Activated T-helper 17 cell treated with anti-CD3 and anti-CD28 coated beads, Interleukin-2, amount 50 U/mL, for 72 hours (primary cell): ENCODE measurements at regions not wholly inside any gene's neighbourhood (a gene's known extent, or its start where the extent isn't known, plus 50 kb on each side); places are given as distances from the start of the nearest gene placed in this dataset.

Experiments
- ATAC-seq: fragments of 150-1000 bp; cut with Tn5 transposase; replicated peaks from 2 replicates; pipeline ENCODE4 v1.10.0; 2021; ENCODE audit warnings: mild to moderate bottlenecking, moderate library complexity
- H3K27ac Mint-ChIP-seq: one replicate; pipeline ENCODE4 v1.8.0; 2022; ENCODE audit warnings: mixed read lengths
- H3K27me3 Mint-ChIP-seq: one replicate; pipeline ENCODE4 v1.8.0; 2022; ENCODE audit warnings: mixed read lengths
- H3K36me3 Mint-ChIP-seq: one replicate; pipeline ENCODE4 v1.8.0; 2022; ENCODE audit warnings: low read depth, mild to moderate bottlenecking, mixed read lengths
- H3K4me1 Mint-ChIP-seq: one replicate; pipeline ENCODE4 v1.8.0; 2022; ENCODE audit warnings: mixed read lengths
- H3K4me3 Mint-ChIP-seq: one replicate; pipeline ENCODE4 v1.8.0; 2022; ENCODE audit warnings: mild to moderate bottlenecking, mixed read lengths
- H3K9me3 Mint-ChIP-seq: one replicate; pipeline ENCODE4 v1.8.0; 2022; ENCODE audit warnings: mixed read lengths

DNA sequence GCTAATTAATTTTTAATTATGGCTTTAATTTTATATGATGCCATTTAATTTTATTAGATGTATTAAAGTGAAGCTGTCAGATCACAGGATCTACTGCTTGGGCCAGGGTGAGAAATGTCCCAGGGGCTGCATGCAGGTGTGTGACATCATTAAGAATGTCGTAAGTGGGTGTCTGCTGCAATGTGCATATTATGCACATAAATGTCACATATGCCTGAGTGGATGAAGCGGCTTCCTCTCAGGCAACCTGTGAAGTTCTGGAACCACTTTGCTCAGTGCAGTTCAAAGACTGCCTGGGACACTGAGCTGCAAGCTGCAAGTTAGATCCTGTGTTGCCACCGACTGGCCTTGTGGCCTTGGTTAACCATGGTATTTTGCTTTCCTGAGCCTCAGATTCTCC lies 355.0 kb downstream of the UQCRFS1 start:
- no peak for ATAC-seq
- Mint-ChIP-seq H3K27ac (no peak overlapping the region), H3K4me1 (no peaks in the 10 kb centered on the region), H3K27me3 (peaks cover 6% of the 10 kb centered on the region), H3K4me3 (no peak overlapping the region), H3K36me3 (no peaks in the 10 kb centered on the region), H3K9me3 (peaks cover 16% of the 10 kb centered on the region)

DNA sequence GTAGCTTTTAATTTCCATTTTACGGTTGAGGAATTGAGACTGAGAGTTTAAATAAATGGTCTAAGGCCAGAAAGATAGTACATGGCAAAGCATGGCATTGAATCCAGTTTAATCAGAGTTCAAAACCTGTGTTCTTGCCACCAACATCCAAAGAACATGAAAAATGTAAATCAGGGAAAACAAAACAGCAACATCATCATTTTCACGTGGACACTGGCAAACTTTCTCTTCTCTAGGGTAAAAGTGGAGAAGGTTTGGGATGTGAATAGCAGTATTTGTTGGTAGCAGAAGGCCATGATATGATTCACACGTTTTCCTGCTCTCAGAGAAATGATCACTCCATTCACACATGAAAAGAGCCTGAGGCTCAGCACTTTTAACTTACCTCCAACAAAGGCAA lies 357.7 kb downstream of the UQCRFS1 start:
- Mint-ChIP-seq H3K9me3 (peaks cover 16% of the 10 kb centered on the region), H3K27ac (no peak overlapping the region), H3K36me3 (no peaks in the 10 kb centered on the region), H3K27me3 (peaks cover 3% of the 10 kb centered on the region), H3K4me3 (no peak overlapping the region), H3K4me1 (no peaks in the 10 kb centered on the region)
- ATAC-seq = no peak

DNA sequence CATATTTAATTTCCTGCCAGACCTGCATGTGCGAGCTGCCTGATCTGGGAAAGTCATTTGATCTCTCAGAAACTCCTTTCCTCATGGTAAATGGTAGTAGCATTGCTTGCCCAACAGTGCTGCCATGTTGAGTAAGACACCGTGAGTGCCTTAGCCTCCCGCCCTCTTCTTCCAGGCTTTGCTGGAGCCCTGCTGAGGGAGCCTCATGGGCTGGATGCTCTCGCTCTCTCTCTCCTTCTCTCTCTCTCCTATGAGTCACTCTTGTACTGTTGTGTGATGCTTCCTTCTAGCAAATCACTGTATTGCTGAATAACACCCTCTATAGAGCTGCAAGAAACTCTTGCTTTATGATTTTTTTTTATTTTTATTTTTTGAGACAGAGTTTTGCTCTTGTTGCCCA lies 365.5 kb downstream of the UQCRFS1 start:
- H3K27ac Mint-ChIP-seq = no peak overlapping the region
- no peaks in the 10 kb centered on the region for H3K4me1 Mint-ChIP-seq
- no peaks in the 10 kb centered on the region for H3K27me3 Mint-ChIP-seq
- no peaks in the 10 kb centered on the region for H3K36me3 Mint-ChIP-seq
- H3K9me3 Mint-ChIP-seq = no peaks in the 10 kb centered on the region
- no peak overlapping the region for H3K4me3 Mint-ChIP-seq
- ATAC-seq = no peak

DNA sequence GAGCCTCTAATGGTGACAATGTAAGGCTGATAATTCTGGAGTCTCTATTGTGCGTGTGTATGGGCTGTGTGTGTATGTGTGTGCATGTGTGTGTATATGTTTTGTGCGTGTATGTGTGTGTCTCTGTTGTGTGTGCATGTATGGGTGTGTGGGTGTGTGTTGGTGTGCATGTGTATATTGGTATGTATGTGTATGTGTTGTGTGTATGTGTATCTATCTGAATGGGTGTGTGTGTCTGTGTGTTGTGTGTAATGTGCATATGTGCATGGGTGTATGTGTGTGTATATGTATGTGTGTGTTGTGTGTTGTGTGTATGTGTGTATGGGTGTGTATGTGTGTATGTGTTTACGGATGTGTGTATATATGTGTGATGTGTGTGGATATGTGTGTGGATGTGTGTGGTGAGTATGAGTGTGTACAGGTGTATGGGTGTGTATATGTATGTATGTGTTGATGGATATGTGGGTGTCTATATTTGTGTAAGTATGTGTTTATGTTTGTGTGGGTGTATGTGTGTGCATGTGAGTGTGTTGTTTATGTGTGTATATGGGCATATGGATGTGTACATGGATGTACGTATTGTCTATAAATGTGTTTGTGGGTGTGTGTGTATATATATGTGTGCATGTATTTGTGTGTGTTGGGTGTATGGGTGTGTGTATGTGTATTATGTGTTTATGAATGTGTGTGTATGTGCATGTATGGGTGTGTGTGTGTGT lies 366.7 kb downstream of the UQCRFS1 start:
- Mint-ChIP-seq H3K4me3 (no peak overlapping the region), H3K36me3 (no peaks in the 10 kb centered on the region), H3K27ac (no peak overlapping the region), H3K9me3 (no peaks in the 10 kb centered on the region), H3K27me3 (no peaks in the 10 kb centered on the region), H3K4me1 (no peaks in the 10 kb centered on the region)
- ATAC-seq = no peak

DNA sequence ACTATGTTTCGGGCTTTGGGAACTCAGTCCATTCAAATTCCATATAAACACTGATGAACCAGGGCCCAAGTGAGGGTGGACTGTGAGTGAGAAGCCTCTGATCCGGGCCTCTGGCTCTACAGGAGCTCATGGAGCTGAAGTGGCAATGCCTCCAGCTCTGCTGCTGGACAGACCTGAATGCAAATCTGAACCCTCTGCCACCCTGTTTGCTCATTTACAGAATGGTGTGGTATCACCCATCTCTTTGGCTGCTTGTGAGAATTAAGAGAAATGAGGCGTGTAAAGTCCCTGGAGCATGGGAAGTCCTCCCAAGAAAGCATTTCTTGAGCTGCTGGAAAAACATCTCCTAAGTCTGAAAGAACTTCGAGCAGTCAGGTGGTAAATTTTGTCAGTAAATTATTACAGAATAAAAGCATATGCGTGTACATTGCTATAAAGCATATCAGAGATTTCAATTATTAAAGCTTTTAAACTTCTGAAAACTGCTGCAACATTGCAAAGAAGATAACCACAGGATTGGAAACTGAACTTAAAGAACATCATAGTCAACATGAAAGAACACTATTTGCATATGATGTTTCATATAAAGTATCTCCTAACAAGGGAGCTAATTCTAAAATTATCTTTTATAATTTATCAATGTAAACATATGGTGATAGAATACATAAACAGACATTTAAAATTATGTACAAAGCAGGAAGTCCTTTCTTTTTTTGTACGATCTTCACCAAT lies 369.0 kb downstream of the UQCRFS1 start:
- no peaks in the 10 kb centered on the region for H3K9me3 Mint-ChIP-seq
- H3K4me3 Mint-ChIP-seq = no peak overlapping the region
- no peaks in the 10 kb centered on the region for H3K27me3 Mint-ChIP-seq
- no peak overlapping the region for H3K27ac Mint-ChIP-seq
- no peak for ATAC-seq
- H3K36me3 Mint-ChIP-seq = no peaks in the 10 kb centered on the region
- H3K4me1 Mint-ChIP-seq = no peaks in the 10 kb centered on the region

DNA sequence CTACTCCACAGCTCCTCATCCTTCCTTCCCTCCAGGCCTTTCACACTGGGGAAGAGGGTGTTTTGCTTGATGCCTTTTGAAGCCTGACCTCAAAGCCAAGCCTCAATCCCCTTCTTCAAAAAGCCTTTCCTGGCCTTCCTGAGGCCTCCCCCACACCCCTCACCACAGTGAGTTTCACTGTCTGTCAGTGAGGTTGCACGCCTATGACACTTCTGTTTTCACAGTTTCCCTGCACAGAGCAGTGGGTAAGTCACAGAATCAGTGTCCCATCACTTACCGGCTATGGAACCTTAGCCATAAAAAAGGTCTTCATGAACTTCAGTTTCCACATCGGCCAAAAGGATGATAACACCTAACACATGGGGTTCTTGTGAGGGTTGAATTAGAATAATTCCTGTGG lies 371.4 kb downstream of the UQCRFS1 start:
- Mint-ChIP-seq H3K4me3 (no peak overlapping the region), H3K4me1 (no peaks in the 10 kb centered on the region), H3K36me3 (no peaks in the 10 kb centered on the region), H3K9me3 (no peaks in the 10 kb centered on the region), H3K27ac (no peak overlapping the region), H3K27me3 (no peaks in the 10 kb centered on the region)
- no peak for ATAC-seq

DNA sequence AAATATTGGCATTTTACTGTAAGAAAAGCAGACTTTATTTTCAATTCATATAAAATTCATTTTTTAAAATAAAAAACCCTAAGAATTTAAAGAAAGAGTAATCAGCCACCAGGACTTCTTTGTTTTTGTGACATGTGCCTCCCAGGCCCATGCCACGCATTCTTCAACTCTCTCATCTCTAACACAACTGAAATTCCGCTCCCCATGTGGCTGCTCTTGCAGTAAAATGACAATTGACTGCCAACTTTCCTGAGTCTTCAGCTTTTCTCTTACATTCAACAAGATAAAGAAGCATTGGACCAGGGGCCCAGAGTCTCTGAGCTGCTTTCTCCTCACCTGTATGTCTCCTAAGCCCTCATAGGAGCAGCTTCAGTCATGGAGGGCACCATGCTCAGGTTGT lies 372.1 kb downstream of the UQCRFS1 start:
- ATAC-seq = no peak
- Mint-ChIP-seq H3K27me3 (peaks cover 5% of the 10 kb centered on the region), H3K4me1 (no peaks in the 10 kb centered on the region), H3K36me3 (no peaks in the 10 kb centered on the region), H3K27ac (no peak overlapping the region), H3K9me3 (no peaks in the 10 kb centered on the region), H3K4me3 (no peak overlapping the region)

DNA sequence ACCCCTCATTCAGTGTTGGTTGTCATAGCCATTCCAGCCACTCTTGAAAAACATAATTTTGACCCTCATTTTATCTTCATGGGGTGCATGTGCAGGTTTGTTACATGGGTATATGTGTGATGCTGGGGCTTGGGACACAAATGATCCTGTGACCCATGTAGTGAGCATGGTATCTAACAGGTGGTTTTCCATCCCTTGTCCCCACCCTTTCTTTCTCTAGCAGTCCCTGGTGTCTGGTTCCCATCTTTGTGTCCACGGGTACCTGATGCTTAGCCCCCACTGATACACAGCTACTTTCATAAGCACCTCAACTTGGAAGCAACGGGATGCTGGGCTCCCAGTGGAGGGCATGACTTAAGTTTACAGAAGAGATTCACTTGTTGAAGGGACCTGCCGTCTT lies 373.5 kb downstream of the UQCRFS1 start:
- H3K9me3 Mint-ChIP-seq = no peaks in the 10 kb centered on the region
- no peaks in the 10 kb centered on the region for H3K4me1 Mint-ChIP-seq
- H3K36me3 Mint-ChIP-seq = no peaks in the 10 kb centered on the region
- H3K4me3 Mint-ChIP-seq = no peak overlapping the region
- ATAC-seq = no peak
- H3K27me3 Mint-ChIP-seq = peaks cover 11% of the 10 kb centered on the region
- H3K27ac Mint-ChIP-seq = no peak overlapping the region

DNA sequence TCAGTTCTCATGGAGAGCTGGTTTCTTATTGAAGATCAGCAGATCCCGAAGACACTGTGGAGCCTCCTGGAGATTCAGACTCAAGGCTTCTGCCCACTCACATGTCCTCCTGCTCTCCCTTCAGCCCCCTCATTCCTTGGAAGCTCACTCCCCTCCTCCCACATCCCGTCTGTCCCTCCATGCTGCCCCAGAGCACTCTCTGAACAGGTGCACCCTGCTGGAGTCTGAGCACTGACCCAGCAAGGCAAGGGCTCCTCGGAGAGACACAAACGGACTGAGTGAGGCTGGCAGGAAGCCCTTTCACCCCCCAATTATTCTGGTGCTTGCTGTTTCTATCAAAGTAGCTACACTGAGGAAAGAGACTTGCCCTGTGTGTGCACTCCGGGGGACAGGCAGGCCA lies 374.0 kb downstream of the UQCRFS1 start:
- Mint-ChIP-seq H3K27me3 (peaks cover 11% of the 10 kb centered on the region), H3K4me1 (no peaks in the 10 kb centered on the region), H3K4me3 (no peak overlapping the region), H3K36me3 (no peaks in the 10 kb centered on the region), H3K27ac (no peak overlapping the region), H3K9me3 (no peaks in the 10 kb centered on the region)
- ATAC-seq = no peak

DNA sequence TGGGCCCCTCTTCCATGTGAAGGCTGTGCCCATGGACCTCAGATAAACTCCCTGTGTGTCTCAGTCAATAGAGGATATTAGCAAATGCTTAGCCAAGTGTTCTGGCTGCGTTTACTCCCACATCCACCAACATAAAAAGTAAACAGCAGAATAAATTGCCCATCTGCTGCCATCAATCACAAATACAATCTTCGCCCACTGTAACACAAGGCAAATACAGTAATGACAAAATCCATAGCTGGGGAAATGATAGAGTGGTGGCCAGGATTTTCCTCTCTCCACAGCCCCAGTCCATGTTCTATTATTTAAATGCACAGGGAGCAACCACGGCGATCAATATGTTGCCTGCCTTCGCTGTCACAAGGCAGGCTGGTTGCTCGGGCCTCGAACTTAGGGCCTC lies 376.5 kb downstream of the UQCRFS1 start:
- no peaks in the 10 kb centered on the region for H3K4me1 Mint-ChIP-seq
- H3K4me3 Mint-ChIP-seq = no peak overlapping the region
- no peak for ATAC-seq
- peaks cover 11% of the 10 kb centered on the region for H3K27me3 Mint-ChIP-seq
- no peaks in the 10 kb centered on the region for H3K9me3 Mint-ChIP-seq
- H3K36me3 Mint-ChIP-seq = no peaks in the 10 kb centered on the region
- H3K27ac Mint-ChIP-seq = no peak overlapping the region

DNA sequence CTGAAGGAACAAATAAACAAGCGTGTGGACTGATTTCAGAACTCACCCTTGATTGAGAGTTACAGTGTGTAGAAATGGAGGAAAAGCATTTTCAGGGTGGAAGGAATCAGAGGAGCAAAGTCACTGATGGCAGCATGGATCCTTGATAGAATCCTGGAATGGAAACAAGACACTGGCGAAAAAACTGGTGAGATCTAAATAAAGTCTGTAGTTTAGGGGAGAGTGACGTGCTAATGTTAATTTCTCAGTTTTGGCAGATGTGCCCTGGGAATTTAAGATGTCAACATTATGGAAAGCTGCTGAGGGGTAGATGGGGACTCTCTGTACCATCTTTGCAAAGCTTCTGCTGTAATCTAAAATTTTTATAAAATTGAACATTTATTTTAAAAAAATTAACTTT lies 378.0 kb downstream of the UQCRFS1 start:
- Mint-ChIP-seq H3K27ac (no peak overlapping the region), H3K27me3 (peaks cover 11% of the 10 kb centered on the region), H3K36me3 (no peaks in the 10 kb centered on the region), H3K4me1 (no peaks in the 10 kb centered on the region), H3K4me3 (no peak overlapping the region), H3K9me3 (peaks cover 3% of the 10 kb centered on the region)
- no peak for ATAC-seq

DNA sequence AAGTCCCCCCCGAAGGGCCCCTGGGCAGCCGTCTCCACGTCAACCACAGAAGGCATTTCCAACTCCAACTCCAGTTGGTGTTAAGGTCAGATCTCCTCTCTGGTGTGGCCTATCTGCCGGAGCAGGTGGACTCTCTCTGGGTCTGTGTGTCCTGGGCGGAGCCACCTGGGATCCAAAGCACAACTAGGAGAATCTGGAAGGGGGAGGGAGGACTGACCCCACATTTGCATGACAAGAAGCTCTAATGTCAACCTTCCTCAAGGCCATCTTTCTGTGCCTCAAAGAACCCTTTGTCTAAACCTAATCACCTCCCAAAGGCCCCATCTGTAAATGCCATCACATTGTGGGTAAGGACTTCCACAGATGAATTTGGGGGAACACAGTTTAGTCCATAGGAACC lies 381.5 kb downstream of the UQCRFS1 start:
- Mint-ChIP-seq H3K27me3 (peaks cover 11% of the 10 kb centered on the region), H3K4me1 (no peaks in the 10 kb centered on the region), H3K9me3 (peaks cover 3% of the 10 kb centered on the region), H3K36me3 (no peaks in the 10 kb centered on the region), H3K27ac (no peak overlapping the region), H3K4me3 (no peak overlapping the region)
- ATAC-seq = no peak

DNA sequence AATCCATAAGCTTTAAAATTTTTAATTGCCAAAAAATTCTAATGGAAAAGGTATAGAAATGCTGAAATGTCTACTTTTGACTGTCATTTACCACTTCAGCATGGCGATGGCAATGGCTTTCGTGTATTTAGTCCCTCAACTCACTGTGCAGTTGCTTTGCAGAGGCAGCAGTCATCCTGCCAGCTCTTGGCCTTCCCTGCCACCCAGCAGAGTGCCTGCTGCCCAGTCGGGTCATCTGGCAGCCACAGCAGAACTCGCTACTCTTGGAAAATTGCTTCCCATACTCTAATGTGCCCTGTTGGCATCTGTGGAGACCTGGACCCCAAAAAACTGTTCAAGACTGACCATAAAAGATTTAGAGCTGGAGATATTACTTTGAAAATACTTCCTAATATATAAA lies 383.2 kb downstream of the UQCRFS1 start:
- H3K36me3 Mint-ChIP-seq = no peaks in the 10 kb centered on the region
- no peak overlapping the region for H3K27ac Mint-ChIP-seq
- peaks cover under 1% of the 10 kb centered on the region for H3K27me3 Mint-ChIP-seq
- H3K9me3 Mint-ChIP-seq = peaks cover 3% of the 10 kb centered on the region
- no peak for ATAC-seq
- H3K4me1 Mint-ChIP-seq = no peaks in the 10 kb centered on the region
- no peak overlapping the region for H3K4me3 Mint-ChIP-seq

DNA sequence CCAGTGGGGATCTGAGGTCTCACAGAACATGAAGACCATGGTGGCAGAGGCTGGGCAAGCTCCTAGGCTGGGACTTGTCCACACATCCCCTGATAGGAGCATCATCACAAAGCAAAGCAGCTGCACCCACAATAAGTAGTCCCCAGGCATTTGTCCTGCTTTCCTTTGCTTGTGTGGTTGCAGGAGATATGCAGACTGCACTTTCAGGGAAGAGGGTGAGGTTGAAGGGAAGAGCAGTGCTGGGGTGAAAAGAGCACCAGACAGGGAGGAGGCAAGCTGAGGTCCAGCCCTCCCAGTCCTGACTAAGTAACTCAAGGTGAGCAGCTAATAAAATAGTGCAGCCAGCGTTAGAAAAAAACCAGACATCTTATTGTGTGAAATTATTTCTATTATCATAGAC lies 383.6 kb downstream of the UQCRFS1 start:
- no peak for ATAC-seq
- no peaks in the 10 kb centered on the region for H3K36me3 Mint-ChIP-seq
- no peak overlapping the region for H3K27ac Mint-ChIP-seq
- peaks cover 3% of the 10 kb centered on the region for H3K27me3 Mint-ChIP-seq
- no peaks in the 10 kb centered on the region for H3K4me1 Mint-ChIP-seq
- H3K4me3 Mint-ChIP-seq = no peak overlapping the region
- H3K9me3 Mint-ChIP-seq = peaks cover 3% of the 10 kb centered on the region

DNA sequence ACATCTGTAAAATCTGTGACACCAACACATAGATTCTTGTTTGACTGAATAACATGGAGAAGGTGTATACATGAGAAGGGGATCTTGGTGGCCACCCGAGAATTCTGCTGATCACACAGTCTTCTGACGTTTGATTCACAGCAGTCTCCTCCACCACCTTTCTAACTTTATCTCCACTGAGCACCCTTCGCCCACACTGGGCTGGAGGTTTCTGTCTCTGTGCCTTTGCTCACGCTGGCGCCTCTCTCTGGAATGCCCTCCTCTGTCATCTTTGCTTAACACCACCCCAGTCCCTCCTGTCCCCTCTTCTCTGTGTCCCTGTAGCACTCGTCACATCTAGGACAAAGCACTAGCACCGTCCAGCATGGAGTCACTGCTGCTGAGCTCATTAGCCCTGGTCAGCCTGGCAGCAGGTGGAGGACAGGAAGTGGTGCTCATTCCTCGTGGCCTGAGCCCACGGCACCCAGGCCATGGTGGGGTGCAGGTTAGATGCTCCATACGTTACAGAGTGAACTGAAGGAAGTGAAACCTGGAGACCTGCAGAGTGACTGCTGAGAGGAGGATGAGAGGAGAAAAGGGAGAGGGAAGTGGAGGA lies 384.6 kb downstream of the UQCRFS1 start:
- peaks cover 12% of the 10 kb centered on the region for H3K27me3 Mint-ChIP-seq
- no peak overlapping the region for H3K27ac Mint-ChIP-seq
- H3K36me3 Mint-ChIP-seq = no peaks in the 10 kb centered on the region
- no peaks in the 10 kb centered on the region for H3K4me1 Mint-ChIP-seq
- H3K9me3 Mint-ChIP-seq = peaks cover 3% of the 10 kb centered on the region
- no peak for ATAC-seq
- H3K4me3 Mint-ChIP-seq = no peak overlapping the region
